Stimulated activated effector memory CD8-positive, alpha-beta T cell treated with anti-CD3 and anti-CD28 coated beads, Interleukin-12 subunit alpha, Interleukin-12 subunit beta, amount 100 ng/mL, for 72 hours (primary cell): ENCODE measurements at regions not wholly inside any gene's neighbourhood (a gene's known extent, or its start where the extent isn't known, plus 50 kb on each side); places are given as distances from the start of the nearest gene placed in this dataset.

Experiments
- ATAC-seq: fragments of 150-1000 bp; cut with Tn5 transposase; 2 replicates; pipeline ENCODE4 v1.10.0; 2021
- DNase-seq, 2 donors: peaks; one replicate each; pipeline ENCODE4 v3.0.0; 2021 to 2022; ENCODE audit warnings: low spot score in 2 of 2
- H3K27ac Mint-ChIP-seq: one replicate; pipeline ENCODE4 v1.8.0; 2022; ENCODE audit warnings: mild to moderate bottlenecking, mixed read lengths
- H3K36me3 Mint-ChIP-seq: one replicate; pipeline ENCODE4 v1.8.0; 2022; ENCODE audit warnings: mild to moderate bottlenecking, mixed read lengths
- H3K4me1 Mint-ChIP-seq: one replicate; pipeline ENCODE4 v1.8.0; 2022; ENCODE audit warnings: mixed read lengths
- H3K4me3 Mint-ChIP-seq: one replicate; pipeline ENCODE4 v1.8.0; 2022; ENCODE audit warnings: mild to moderate bottlenecking, mixed read lengths
- H3K9me3 Mint-ChIP-seq: one replicate; pipeline ENCODE4 v1.8.0; 2022; ENCODE audit warnings: mixed read lengths

- H3K4me3 Mint-ChIP-seq = no peak overlapping the region
- H3K36me3 Mint-ChIP-seq = no peaks in the 10 kb centered on the region
Observed at GRCh38 chr5:73365301-73365853, 83.2 kb downstream of the FOXD1 start.

GRCh38 chr5:73363911-73364730 is 84.5 kb downstream of the FOXD1 start:
- ATAC-seq (no peak), DNase-seq (no peak)
- no peaks in the 10 kb centered on the region for H3K9me3 Mint-ChIP-seq
- H3K27ac Mint-ChIP-seq = no peak overlapping the region
- peaks cover 6% of the 10 kb centered on the region for H3K4me1 Mint-ChIP-seq
- no peak overlapping the region for H3K4me3 Mint-ChIP-seq
- no peaks in the 10 kb centered on the region for H3K36me3 Mint-ChIP-seq

More at GRCh38 chr5:73365301-73365853, 83.2 kb downstream of the FOXD1 start:
- DNase-seq (no peak), ATAC-seq (no peak)
- Mint-ChIP-seq H3K27ac (no peak overlapping the region), H3K4me1 (no peaks in the 10 kb centered on the region), H3K9me3 (no peaks in the 10 kb centered on the region)

- H3K27ac Mint-ChIP-seq = no peak overlapping the region
- DNase-seq (no peak), ATAC-seq (no peak)
- H3K4me3 Mint-ChIP-seq = no peak overlapping the region
- H3K36me3 Mint-ChIP-seq = no peaks in the 10 kb centered on the region
- no peaks in the 10 kb centered on the region for H3K9me3 Mint-ChIP-seq
- peaks cover 7% of the 10 kb centered on the region for H3K4me1 Mint-ChIP-seq
Observed at GRCh38 chr5:73359395-73359794, 89.2 kb downstream of the FOXD1 start.

GRCh38 chr5:73358366-73358765 is 90.2 kb downstream of the FOXD1 start:
- H3K27ac Mint-ChIP-seq = no peak overlapping the region
- no peak overlapping the region for H3K4me3 Mint-ChIP-seq
- H3K9me3 Mint-ChIP-seq = no peaks in the 10 kb centered on the region
- no peaks in the 10 kb centered on the region for H3K36me3 Mint-ChIP-seq
- DNase-seq = no peak
- no peak for ATAC-seq
- peaks cover 7% of the 10 kb centered on the region for H3K4me1 Mint-ChIP-seq

- ATAC-seq = no peak
- Mint-ChIP-seq H3K27ac (no peak overlapping the region), H3K4me1 (peaks cover 7% of the 10 kb centered on the region), H3K36me3 (no peaks in the 10 kb centered on the region), H3K4me3 (no peak overlapping the region), H3K9me3 (no peaks in the 10 kb centered on the region)
- DNase-seq = no peak
Observed at GRCh38 chr5:73357576-73357975, 91.0 kb downstream of the FOXD1 start.

- no peak for DNase-seq
- no peak for ATAC-seq
- Mint-ChIP-seq H3K4me1 (peaks cover 7% of the 10 kb centered on the region), H3K36me3 (no peaks in the 10 kb centered on the region), H3K9me3 (peaks cover 5% of the 10 kb centered on the region), H3K4me3 (no peak overlapping the region), H3K27ac (no peak overlapping the region)
Observed at GRCh38 chr5:73355108-73355507, 93.5 kb downstream of the FOXD1 start.

GRCh38 chr5:73354406-73354805 is 94.2 kb downstream of the FOXD1 start:
- Mint-ChIP-seq H3K36me3 (no peaks in the 10 kb centered on the region), H3K9me3 (peaks cover 5% of the 10 kb centered on the region), H3K27ac (no peak overlapping the region), H3K4me1 (peaks cover 4% of the 10 kb centered on the region), H3K4me3 (no peak overlapping the region)
- ATAC-seq (no peak), DNase-seq (no peak)

GRCh38 chr5:73352649-73353230 is 95.8 kb downstream of the FOXD1 start:
- no peak for DNase-seq
- Mint-ChIP-seq H3K4me3 (no peak overlapping the region), H3K36me3 (no peaks in the 10 kb centered on the region), H3K4me1 (no peaks in the 10 kb centered on the region), H3K9me3 (peaks cover 5% of the 10 kb centered on the region), H3K27ac (no peak overlapping the region)
- ATAC-seq = no peak

GRCh38 chr5:73352243-73352642 is 96.3 kb downstream of the FOXD1 start:
- H3K4me1 Mint-ChIP-seq = no peaks in the 10 kb centered on the region
- H3K4me3 Mint-ChIP-seq = no peak overlapping the region
- no peaks in the 10 kb centered on the region for H3K36me3 Mint-ChIP-seq
- peaks cover 7% of the 10 kb centered on the region for H3K9me3 Mint-ChIP-seq
- DNase-seq (no peak), ATAC-seq (no peak)
- H3K27ac Mint-ChIP-seq = no peak overlapping the region

GRCh38 chr5:73351593-73351992 is 97.0 kb downstream of the FOXD1 start:
- no peaks in the 10 kb centered on the region for H3K36me3 Mint-ChIP-seq
- H3K4me3 Mint-ChIP-seq = no peak overlapping the region
- no peaks in the 10 kb centered on the region for H3K4me1 Mint-ChIP-seq
- DNase-seq = no peak
- no peak for ATAC-seq
- H3K27ac Mint-ChIP-seq = no peak overlapping the region
- peaks cover 13% of the 10 kb centered on the region for H3K9me3 Mint-ChIP-seq

- Mint-ChIP-seq H3K9me3 (peaks cover 21% of the 10 kb centered on the region), H3K36me3 (no peaks in the 10 kb centered on the region), H3K4me1 (no peaks in the 10 kb centered on the region), H3K27ac (no peak overlapping the region), H3K4me3 (no peak overlapping the region)
- no peak for ATAC-seq
- DNase-seq = no peak
Observed at GRCh38 chr5:73346878-73347408, 101.6 kb downstream of the FOXD1 start.

- peaks cover 16% of the 10 kb centered on the region for H3K9me3 Mint-ChIP-seq
- ATAC-seq (no peak), DNase-seq (no peak)
- no peak overlapping the region for H3K4me3 Mint-ChIP-seq
- H3K27ac Mint-ChIP-seq = no peak overlapping the region
- no peaks in the 10 kb centered on the region for H3K4me1 Mint-ChIP-seq
- H3K36me3 Mint-ChIP-seq = no peaks in the 10 kb centered on the region
Observed at GRCh38 chr5:73344835-73345234, 103.7 kb downstream of the FOXD1 start.

GRCh38 chr5:73339711-73340110 is 108.9 kb downstream of the FOXD1 start:
- DNase-seq = no peak
- ATAC-seq = no peak
- Mint-ChIP-seq H3K4me1 (no peaks in the 10 kb centered on the region), H3K4me3 (no peak overlapping the region), H3K36me3 (no peaks in the 10 kb centered on the region), H3K27ac (no peak overlapping the region), H3K9me3 (no peaks in the 10 kb centered on the region)

GRCh38 chr5:73339051-73339575 is 109.5 kb downstream of the FOXD1 start:
- Mint-ChIP-seq H3K36me3 (no peaks in the 10 kb centered on the region), H3K4me3 (no peak overlapping the region), H3K4me1 (no peaks in the 10 kb centered on the region), H3K27ac (no peak overlapping the region), H3K9me3 (no peaks in the 10 kb centered on the region)
- DNase-seq (no peak), ATAC-seq (no peak)

GRCh38 chr5:73338256-73339050 is 110.1 kb downstream of the FOXD1 start:
- Mint-ChIP-seq H3K36me3 (no peaks in the 10 kb centered on the region), H3K27ac (no peak overlapping the region), H3K9me3 (no peaks in the 10 kb centered on the region), H3K4me1 (no peaks in the 10 kb centered on the region), H3K4me3 (no peak overlapping the region)
- DNase-seq = no peak
- ATAC-seq = no peak
